Tibial nerve (tissue), 4 donors: ENCODE measurements at regions not wholly inside any gene's neighbourhood (a gene's known extent, or its start where the extent isn't known, plus 50 kb on each side); places are given as distances from the start of the nearest gene placed in this dataset.

ENCODE experiments used
- DNase-seq, 2 donors: peaks; one replicate each; pipeline ENCODE4 v3.0.0-alpha.2; 2019; ENCODE audit warnings: low spot score in 2 of 2
- H3K27ac ChIP-seq, 4 donors: fragments of 200-600 bp; sonication (generic) in 3 of 4; one replicate each; pipeline ENCODE4 v1.5.1; 2017 to 2019; ENCODE audit warnings: mild to moderate bottlenecking in 1 of 4
- H3K27me3 ChIP-seq, 2 donors: fragments of 200-600 bp; sonication (generic) in 1 of 2; one replicate each; pipeline versions ENCODE4 v1.5.1 to v1.6.0; 2017 to 2019
- H3K36me3 ChIP-seq, 3 donors: fragments of 200-600 bp; sonication (generic); one replicate each; pipeline ENCODE4 v1.5.1; 2018 to 2019
- H3K4me1 ChIP-seq, 4 donors: fragments of 200-600 bp; sonication (generic) in 3 of 4; one replicate each; pipeline ENCODE4 v1.5.1; 2017 to 2019
- H3K4me3 ChIP-seq, 4 donors: fragments of 200-600 bp; sonication (generic) in 3 of 4; one replicate each; pipeline ENCODE4 v1.5.1; 2017 to 2019; ENCODE audit warnings: mild to moderate bottlenecking in 1 of 4, moderate library complexity in 1 of 4
- H3K9me3 ChIP-seq, 4 donors: fragments of 200-600 bp; sonication (generic) in 3 of 4; one replicate each; pipeline ENCODE4 v1.5.1; 2017 to 2019
- CTCF ChIP-seq, 5 experiments: fragments of 200-600 bp in 3 of 5; fragments of 450-650 bp in 2 of 5; sonication (generic) in 3 of 5; IDR thresholded peaks; one replicate each; pipeline ENCODE4 v1.5.1; 2016 to 2019; ENCODE audit warnings: antibody characterized with exemption in 5 of 5, mild to moderate bottlenecking in 3 of 5, moderate library complexity in 2 of 5
- EP300 ChIP-seq, 2 donors: sonication (generic); formaldehyde crosslinking; IDR thresholded peaks; one replicate each; pipeline ENCODE4 v1.6.1; 2017; ENCODE audit warnings: antibody characterized with exemption in 2 of 2, mild to moderate bottlenecking in 1 of 2
- POLR2A ChIP-seq, 2 donors: fragments of 450-650 bp; IDR thresholded peaks; one replicate each; pipeline ENCODE4 v1.6.1; 2017; ENCODE audit warnings: antibody characterized with exemption in 2 of 2, mild to moderate bottlenecking in 2 of 2, moderate library complexity in 2 of 2
- WGBS, 2 donors: methylation state at CpG; one replicate each; pipeline ENCODE4 v1.1.5; 2018; 5-methylcytosine and 5-hydroxymethylcytosine counted together

- H3K27me3 ChIP-seq, result no peaks in the 10 kb centered on the region
- H3K36me3 ChIP-seq, result no peaks in the 10 kb centered on the region
- peaks cover 0 to 3% (median 0%) of the 10 kb centered on the region in 4 donors for H3K4me1 ChIP-seq
- DNase-seq, result no peak
- no peaks in the 10 kb centered on the region for H3K9me3 ChIP-seq
- 51 to 53% methylated on average over 5 of the region's 5 CpGs for WGBS, 2 donors
- no peak overlapping the region for H3K27ac ChIP-seq
- TF ChIP-seq POLR2A (IDR thresholded peaks at IDR 0.05) (no peak), EP300 (IDR thresholded peaks at IDR 0.05) (no peak), CTCF (IDR thresholded peaks at IDR 0.05) (no peak)
- no peak overlapping the region for H3K4me3 ChIP-seq
Observed at GRCh38 chr5:158064334-158065123, 205.6 kb upstream of the CLINT1 start.

- H3K4me1 ChIP-seq, result no peaks in the 10 kb centered on the region
- TF ChIP-seq CTCF (IDR thresholded peaks at IDR 0.05), result no peak
- no peak for TF ChIP-seq POLR2A (IDR thresholded peaks at IDR 0.05)
- no peak for TF ChIP-seq EP300 (IDR thresholded peaks at IDR 0.05)
- no peak overlapping the region for H3K4me3 ChIP-seq
- no peaks in the 10 kb centered on the region for H3K36me3 ChIP-seq
- H3K27ac ChIP-seq, result no peak overlapping the region
- no peak for DNase-seq
- no peaks in the 10 kb centered on the region for H3K9me3 ChIP-seq
- H3K27me3 ChIP-seq, result no peaks in the 10 kb centered on the region
- WGBS, 2 donors, result 94 to 100% methylated on average over 1 of the region's 1 CpG
Observed at GRCh38 chr5:158063052-158063451, 204.1 kb upstream of the CLINT1 start.

- 84 to 93% methylated on average over 4 of the region's 4 CpGs for WGBS, 2 donors
Observed at GRCh38 chr5:158061451-158061850, 202.5 kb upstream of the CLINT1 start.

GRCh38 chr5:158060212-158060611, 201.3 kb upstream of the CLINT1 start:
- H3K36me3 ChIP-seq, result no peaks in the 10 kb centered on the region
- no peaks in the 10 kb centered on the region for H3K4me1 ChIP-seq
- TF ChIP-seq CTCF (IDR thresholded peaks at IDR 0.05) (no peak), POLR2A (IDR thresholded peaks at IDR 0.05) (no peak), EP300 (IDR thresholded peaks at IDR 0.05) (no peak)
- DNase-seq, result no peak
- 68 to 73% methylated on average over 2 of the region's 2 CpGs for WGBS, 2 donors
- H3K27ac ChIP-seq, result no peak overlapping the region
- no peaks in the 10 kb centered on the region for H3K9me3 ChIP-seq
- H3K4me3 ChIP-seq, result no peak overlapping the region
- H3K27me3 ChIP-seq, result no peaks in the 10 kb centered on the region

More at GRCh38 chr5:158061451-158061850, 202.5 kb upstream of the CLINT1 start:
- Histone ChIP-seq H3K4me1 (no peaks in the 10 kb centered on the region), H3K27me3 (no peaks in the 10 kb centered on the region), H3K36me3 (no peaks in the 10 kb centered on the region), H3K4me3 (no peak overlapping the region), H3K27ac (no peak overlapping the region), H3K9me3 (no peaks in the 10 kb centered on the region)
- TF ChIP-seq CTCF (IDR thresholded peaks at IDR 0.05) (no peak), POLR2A (IDR thresholded peaks at IDR 0.05) (no peak), EP300 (IDR thresholded peaks at IDR 0.05) (no peak)
- no peak for DNase-seq

GRCh38 chr5:158058208-158059120, 199.5 kb upstream of the CLINT1 start:
- H3K27ac ChIP-seq, result no peak overlapping the region
- WGBS, 2 donors, result 74 to 76% methylated on average over 6 of the region's 6 CpGs
- no peak for DNase-seq
- TF ChIP-seq CTCF (IDR thresholded peaks at IDR 0.05) (no peak), POLR2A (IDR thresholded peaks at IDR 0.05) (no peak), EP300 (IDR thresholded peaks at IDR 0.05) (no peak)
- no peaks in the 10 kb centered on the region for H3K9me3 ChIP-seq
- H3K4me3 ChIP-seq, result no peak overlapping the region
- H3K4me1 ChIP-seq, result no peaks in the 10 kb centered on the region
- no peaks in the 10 kb centered on the region for H3K27me3 ChIP-seq
- H3K36me3 ChIP-seq, result no peaks in the 10 kb centered on the region
